EH (cell line): ENCODE measurements at regions not wholly inside any gene's neighbourhood (a gene's known extent, or its start where the extent isn't known, plus 50 kb on each side); places are given as distances from the start of the nearest gene placed in this dataset.
"Not testable (repeated sequence)": the region's sequence is repeated elsewhere in the genome, so short reads cannot be mapped to it uniquely, and the experiment has no call there.

ENCODE experiments used
- DNase-seq: peaks from one replicate; pipeline ENCODE4 v3.0.0-alpha.2; 2015; ENCODE audit warnings: low read depth

DNA sequence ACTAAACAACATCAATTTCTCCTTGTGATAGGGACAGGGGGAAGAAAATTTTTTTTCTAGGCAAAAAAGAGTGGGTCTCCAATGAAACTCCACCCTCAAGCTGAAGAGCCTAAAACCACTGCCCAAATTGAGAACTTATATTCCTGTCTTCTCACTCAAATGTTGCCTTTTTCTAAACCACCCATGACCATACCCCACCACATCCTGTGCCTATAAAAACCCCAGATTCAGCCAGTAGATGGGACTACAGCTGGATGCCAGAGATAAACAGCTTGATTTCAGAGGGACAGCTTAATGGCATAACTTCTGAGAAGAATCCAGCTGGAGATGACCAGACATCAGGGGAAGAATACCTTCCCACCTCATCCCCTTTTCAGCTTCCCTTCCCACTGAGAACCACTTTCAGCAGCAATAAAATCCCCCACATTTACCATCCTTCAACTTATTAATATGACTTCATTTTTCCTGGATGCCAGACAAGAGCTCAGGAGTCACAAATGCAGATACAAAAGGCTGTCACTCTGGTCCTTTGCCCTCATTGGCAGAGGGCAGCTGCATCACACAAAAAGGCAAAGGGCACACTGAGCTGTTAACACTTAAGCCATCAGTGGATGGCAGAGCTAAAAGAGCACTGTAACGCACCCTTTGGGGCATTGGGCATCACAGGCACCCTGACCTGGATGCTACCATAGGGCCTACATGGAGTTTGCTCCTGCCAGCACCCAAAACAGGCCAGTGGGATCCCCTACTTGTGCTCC lies 972.5 kb upstream of the CTNND2 start:
- DNase-seq = no peak

DNA sequence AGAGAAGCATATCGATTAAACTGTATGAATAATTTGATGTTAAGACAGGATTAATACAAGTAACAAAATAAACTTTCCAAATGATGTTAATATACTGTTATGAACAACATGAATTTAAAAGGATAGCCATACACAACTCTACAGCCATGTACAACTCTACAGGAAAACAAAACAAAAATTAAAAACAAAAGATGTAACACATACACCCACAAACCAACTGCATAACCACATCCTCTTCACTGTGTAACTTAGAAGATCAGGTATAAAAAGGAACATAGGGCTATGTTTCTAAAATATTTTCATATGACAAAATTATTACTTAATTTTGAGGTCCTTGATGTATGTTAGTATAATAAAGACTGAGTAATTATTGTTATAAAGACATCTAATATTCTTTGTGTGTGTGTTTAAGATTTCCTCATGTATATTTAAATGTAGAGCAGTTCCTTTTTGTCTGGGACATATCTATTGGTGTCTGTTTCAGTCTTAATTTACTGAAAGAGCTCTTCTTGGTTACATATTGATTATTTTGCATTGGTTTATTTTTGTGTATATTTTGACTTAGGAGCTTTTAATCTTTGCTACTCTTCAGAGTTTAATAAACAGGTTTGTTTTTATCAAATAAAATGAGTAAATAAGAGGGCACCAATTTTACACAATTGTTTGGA lies 966.8 kb upstream of the CTNND2 start:
- no peak for DNase-seq

DNA sequence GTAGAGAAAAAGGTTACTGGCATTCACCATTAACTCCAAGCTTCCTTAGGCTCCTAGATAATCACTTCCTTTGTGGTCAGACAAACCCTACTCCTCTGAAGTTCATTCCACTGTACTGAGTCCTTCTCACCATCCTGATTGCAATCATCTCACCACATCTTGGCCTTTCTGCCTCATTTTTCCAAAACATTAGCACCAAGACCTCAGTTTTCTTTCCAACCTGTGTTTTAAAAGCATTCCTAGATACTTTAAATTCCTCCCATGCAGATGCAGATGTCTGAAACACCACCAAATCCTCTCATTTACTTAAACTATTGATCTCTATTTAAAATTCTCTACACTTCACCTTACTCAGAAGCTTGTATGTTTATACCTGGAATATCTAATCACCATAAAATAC lies 961.3 kb upstream of the CTNND2 start:
- DNase-seq = no peak

DNA sequence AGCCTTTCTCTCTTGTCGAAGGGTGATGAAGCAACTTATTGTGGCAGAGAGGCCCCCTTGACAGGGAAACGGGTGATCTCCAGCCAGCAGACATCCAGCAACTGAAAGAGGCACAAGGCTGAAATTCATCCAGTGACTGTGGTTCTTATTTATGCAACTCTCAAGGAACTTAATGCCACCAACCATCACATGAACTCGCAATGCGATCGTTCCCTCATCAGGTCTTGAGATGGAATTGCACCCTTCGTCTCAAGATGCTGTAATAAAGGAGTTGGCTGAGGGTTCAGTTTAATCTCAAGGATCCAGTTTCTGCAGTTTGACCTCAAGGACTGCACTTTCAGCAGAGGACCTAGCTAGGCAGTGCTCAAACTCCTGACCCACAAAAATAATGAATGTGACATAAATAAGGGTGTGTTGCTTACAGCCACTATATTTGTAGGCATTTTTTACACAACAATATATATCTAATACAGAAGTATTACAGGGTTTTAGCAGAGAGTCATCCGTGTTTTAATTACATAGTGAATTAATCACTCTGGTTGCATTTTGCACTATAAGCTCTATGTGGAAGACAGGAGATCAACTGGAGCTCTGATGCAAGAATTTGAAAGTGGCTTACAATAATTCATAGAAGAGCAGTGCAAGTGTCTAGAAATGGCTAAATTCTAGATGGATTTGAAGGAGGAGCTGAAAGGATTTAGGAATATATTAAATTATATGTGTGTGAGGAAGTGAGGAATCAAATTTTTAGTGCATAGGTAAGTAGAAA lies 957.8 kb upstream of the CTNND2 start:
- no peak for DNase-seq

DNA sequence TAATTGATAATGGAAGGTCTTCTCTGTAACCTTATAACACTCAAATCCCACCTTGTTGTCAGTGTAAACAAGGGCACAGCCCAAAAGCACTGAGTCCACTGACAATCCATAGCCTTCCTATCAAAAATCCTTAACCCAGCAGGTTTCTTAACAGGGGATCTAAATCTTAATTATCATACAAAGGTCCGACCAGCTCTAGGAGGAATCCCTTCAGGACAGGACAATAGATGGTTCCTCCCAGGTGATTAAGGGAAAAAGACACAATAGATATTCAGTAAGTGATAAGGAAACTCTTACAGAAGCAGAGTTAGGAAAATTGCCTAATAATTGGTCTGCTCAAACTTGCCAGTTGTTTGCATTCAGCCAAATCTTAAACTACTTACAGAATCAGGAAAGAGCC lies 951.9 kb upstream of the CTNND2 start:
- DNase-seq = not testable (repeated sequence)

DNA sequence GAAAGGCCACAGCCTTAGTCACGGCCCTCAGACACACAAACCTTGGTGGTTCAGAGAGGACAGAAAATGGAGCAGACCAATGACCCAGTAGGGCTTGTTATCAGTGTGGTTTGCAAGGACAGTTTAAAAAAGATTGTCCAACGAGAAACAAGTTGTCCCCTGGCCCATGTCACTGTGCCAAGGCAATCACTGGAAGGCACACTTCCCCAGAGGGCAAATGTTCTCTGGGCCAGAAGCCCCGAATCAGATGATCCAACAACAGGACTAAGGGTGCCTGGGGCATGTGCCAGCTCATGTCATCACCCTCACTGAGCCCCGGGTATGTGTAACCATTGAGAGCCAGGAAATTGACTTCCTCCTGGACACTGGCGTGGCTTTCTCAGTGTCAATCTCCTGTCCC lies 950.1 kb upstream of the CTNND2 start:
- no peak for DNase-seq

DNA sequence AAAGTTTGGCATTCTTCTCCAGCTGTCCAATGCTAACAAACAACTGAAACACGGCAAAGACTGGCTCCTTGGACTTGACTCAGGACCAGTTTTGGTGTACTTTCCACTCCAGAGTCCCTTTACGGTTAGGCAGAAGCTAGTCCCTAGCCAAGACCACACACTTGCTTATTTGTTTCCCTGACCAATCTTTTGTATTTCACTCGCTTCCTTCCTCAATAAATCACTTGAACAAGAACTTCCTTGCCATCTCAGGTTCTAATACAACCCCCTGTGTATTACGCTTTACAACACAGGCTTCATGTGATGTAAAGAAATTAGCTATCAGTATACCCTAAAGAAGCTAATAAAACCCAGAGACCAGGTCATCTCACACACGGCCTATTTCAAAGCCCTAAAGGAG lies 947.5 kb upstream of the CTNND2 start:
- DNase-seq = no peak

DNA sequence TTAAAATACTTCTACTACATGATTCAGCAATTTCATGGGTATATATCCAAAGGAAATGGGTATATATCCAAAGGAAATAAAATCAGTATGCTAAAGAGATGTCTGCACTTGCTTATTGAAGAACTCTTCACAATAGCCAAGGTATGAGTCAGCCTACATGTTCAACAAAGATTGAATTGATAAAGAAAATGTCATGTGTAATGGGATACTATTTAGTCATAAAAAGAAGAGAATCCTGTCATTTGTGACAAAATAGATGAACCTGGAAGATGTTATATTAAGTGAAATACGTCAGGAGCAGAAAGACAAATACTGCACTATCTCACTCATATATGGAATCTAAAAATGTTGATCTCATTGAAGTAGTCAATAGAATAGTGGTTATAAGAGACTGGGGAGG lies 944.5 kb upstream of the CTNND2 start:
- DNase-seq = no peak

DNA sequence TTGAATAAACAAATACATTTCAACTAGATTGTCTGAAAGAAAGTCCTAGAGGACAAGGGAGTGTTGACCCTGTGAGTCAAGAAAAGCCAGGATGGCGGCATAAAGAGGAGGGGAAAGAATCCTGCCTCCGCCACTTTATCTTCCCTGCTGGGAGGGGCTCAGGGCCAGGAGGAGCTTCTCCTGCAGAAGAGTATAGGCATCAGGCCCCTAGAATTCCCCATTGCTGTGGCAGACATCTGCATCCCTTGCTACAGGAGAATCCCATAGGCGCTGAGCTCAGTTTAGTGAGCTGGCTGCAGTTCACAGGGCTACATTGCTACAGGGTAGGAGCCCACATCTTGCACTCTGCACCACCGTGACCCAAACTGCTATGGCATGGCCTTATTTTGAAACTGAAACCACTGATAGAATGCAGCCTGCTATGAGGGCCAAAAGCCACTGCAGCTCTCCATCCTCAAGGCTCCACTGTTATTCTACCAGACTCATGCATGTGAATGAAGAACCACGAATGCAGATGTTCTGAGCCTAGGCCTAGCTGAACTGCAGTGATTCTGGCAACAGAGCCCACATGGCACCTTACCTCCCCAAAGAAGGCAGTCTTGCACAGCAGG lies 941.4 kb upstream of the CTNND2 start:
- DNase-seq = no peak

DNA sequence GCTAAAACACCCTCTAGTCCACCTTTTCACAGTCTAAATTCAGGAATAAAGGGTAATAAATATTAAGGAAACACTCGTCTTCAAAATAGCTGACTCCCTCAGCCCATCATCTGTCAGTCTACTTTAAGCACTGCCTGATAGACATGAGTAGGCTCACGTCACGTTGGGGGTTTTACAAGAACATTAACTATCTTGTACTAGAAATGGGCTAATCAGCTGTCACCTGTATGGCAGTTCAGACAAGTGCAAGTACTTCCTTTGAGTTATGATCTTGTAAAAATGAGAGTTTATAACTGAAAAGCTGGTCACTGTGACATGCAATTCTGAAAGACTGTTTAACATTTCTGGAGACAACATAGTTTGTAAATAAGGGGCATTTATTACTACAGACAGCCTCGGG lies 936.7 kb upstream of the CTNND2 start:
- DNase-seq = no peak

DNA sequence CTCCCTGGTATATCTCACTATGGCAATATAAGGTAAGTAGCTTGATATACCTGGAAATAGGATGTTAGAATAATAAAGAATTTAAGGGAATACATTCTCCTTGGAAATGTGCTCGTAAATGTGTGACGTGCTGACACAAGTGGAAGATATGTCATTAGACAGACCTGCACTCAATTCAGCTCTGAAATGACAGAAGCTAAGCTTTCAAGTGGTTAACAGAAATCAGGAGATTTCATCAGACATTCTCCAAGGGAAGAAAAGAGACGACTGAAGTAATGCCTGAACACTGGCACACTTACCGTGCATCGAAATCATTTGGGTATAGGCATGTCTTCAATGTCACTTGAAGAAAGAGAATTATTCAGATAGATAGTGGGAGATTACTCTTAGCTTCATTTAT lies 933.3 kb upstream of the CTNND2 start:
- no peak for DNase-seq

DNA sequence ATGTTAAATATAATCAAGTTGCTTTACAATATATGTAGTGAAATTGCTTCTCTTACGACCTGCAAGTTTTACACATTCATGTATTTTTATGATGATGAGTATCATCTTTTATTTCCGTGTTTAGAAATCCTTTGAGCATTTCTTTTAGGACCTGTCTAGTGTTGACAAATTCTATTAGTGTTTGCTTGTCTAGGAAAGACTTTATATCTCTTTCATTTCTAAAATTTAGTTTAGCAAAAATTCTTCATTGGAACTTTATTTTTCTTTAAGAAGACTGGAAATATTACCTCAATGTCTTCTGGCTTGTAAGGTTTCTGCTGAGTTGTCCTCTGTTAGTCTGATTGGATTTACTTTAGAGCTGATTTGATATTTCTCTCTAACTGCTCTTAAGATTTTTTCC lies 920.9 kb upstream of the CTNND2 start:
- no peak for DNase-seq

DNA sequence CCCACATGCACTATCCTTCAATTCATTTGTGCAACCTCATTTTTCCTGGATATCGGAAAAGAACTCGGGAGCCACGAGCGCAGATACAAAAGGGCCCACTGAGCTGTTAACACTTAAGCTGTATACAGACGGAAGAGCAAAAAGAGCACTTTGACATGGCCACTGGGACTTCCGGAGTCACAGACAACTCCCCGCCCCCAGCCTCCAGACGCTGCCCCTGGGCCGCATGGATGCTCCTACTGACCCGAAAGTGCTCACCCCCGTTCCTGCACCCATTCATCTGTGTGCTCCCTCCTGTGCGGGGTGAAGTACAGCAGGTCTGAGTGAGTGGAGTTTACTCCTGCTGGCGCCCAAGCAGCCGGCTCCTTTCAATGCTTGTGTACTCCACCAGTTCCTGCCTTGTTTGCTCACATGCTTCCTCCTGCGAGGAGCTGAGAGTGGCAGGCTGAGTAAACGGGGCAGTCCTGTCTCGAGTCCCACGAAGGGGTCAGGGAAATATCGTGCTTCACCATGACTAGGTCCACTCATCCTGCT lies 901.0 kb upstream of the CTNND2 start:
- DNase-seq = no peak

DNA sequence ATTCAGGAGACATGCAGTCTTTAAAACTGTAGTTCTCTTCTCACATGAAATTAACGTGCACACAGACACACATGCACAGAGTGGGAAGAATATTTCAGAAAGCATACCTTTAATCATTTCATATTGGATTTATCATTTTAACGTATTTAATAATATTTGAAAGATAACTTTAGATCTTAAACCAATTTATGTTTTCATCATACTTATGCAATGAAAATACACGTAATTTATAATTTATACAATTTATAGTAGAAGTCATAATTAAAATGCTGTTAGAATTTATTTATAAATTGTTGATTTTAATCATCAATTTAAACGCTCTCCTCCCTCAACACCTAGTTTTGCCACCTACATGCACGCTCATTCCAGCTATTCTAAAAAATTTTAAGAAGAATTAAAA lies 894.9 kb upstream of the CTNND2 start:
- DNase-seq = no peak

DNA sequence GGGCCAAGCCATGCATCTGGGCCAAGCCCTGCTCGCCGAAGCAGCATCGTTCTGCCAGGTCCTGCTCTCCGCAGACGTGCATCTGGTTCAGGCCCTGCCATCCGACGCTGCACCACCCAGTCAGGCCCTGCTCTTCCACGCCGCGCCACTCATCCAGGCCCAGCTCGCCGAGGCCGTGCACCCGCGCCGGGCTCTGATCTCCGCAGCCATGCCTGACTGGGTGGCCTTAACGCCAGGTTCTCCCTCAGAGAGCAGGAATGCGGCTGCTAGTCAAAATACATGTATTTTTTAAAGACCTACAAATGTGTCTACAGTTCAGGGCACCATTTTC lies 891.1 kb upstream of the CTNND2 start:
- DNase-seq = no peak

DNA sequence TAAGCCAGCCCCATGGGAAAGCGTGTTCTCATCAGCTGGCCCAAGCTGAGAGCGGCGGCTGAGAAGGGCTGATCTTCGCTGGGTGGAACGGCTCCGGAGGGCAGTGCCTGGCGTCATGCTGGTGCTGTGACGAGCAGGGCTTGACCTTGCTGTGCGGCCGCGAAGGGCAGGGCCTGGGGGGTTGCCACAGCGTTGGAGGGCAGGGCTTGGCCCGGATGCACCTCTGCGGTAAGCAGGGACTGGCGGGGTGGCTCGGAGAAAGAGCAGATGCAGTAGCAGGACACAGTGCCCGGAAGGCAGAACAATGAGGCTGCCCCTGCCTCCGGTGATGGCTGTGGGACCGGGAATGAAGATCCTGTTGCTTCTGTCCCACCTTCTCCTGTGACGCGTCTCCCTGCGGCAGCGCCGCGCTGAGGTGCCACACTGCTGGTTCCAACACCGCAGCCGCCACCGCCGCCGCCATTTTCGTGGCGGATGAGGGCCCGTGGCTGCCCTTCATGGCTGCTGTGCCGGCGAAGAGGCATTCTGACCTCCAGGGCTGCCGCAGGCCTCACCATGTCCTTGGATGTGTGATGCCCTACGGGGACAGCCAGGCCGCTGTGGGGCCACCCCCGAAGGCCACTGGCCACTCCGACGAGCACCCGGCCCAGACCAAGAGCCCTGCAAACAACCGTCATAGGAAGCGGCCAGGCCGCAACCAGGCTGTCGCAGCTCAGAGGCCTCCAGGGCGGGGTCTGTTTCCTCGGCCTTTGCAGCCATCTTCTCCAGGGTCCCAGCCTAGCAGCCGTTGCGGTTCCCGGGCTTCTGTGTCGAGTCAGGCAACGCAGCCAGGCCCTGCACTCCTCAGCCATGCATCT lies 890.5 kb upstream of the CTNND2 start:
- DNase-seq = no peak

DNA sequence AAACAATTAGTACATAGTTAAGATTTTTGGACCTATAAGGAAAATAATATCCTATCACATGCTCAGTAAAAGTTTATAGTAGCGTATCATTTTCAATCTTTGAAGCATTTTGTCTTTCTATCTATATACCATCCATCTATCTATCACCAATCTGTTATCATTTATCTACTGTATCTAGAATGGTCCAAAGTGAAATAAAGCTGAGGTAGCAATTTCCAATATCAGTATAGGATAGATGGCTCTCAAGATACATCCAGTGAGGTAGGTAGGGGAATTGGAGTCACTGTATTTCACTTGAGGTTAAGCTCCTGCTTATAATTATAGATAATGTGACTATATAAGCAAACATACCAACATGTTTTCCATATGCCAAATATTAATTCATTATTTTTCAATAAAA lies 889.1 kb upstream of the CTNND2 start:
- no peak for DNase-seq

DNA sequence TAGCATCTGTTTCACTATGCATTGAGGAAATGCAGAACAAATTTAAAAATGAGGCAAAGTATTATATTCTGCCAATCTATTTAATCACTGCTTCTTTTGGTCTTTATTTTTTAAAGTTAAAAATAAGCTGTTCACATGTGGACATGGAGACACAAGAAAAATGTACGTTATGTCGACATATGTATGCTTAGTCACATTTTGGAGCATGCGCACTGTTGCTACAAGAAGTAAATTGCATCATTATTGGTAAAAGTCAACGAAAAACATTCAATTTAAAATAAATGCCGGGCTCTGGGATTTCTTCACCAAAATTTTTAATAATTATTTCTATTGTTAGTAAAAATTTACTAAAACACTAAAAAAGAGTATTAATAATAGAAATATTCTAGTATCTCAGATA lies 876.3 kb upstream of the CTNND2 start:
- no peak for DNase-seq

DNA sequence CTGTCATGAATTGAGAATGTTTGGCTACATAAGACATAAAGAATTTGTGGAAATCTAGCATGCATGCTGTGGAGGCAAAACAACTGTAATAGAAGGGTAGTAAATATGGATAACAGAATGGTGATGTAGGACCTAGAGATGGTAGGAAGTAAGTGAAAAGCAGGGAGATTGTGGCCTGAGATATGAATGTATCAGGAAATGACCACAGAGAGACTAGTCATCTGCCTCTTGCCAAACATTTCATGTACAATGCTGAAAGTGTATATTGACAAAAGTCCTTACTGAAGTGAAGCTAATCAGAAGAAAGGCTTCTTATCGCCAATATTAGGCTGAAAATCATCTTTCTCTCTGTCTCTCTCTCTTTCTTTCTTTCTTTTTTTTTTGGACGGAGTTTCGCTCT lies 873.1 kb upstream of the CTNND2 start:
- DNase-seq = no peak

DNA sequence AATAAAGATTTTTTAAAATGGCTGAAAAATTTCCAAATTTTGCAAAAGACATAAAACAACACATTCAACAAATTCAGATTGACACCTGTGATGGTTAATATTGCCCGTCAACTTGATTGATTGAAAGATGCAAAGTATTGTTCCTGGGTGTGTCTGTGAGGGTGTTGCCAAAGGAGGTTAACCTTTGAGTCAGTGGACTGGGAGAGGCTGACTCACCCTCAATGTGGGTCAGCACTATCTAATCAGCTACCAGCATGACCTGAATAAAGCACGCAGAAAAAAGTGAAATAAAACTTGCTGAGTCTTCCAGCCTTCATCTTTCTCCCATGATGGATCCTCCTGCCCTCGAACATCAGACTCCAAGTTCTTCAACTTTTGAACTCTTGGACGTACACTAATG lies 868.0 kb upstream of the CTNND2 start:
- DNase-seq = no peak

DNA sequence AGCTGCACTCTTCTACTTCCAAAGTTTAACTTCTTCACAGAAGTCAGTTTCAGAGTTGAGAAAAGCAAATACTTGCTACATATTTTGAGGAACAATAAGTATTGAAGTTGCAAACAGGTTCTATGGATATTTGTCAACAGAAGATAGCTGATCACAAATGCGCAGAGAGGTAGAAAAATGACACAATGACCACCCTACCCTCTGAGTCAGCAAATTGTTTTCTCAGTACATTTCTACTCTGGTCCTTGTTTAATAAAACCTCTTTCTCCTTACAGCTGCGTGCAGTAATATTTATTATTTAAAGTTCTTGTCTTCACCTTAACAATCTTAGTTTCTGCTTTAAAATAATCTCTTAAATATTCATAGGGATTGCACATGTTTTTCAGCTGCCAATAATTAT lies 855.1 kb upstream of the CTNND2 start:
- DNase-seq = no peak

DNA sequence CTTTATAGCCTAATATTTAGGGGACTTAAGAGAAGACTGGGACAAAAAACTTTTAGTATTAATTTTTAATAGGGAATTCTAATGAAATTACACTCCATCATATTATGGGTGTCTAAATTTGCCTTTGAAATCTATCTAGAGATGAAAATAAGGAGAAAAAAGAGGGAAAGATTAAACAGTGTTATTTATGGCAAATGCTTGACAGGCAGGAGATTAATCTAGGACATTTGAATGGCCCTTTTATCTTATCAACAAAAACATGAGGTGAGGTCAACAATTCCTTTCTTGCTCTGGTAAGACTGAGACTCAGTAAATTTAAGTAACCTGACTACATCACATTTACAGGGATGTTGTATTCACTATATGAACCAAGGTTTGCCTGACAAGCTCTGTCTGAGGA lies 852.8 kb upstream of the CTNND2 start:
- DNase-seq = no peak
